Calu3 (cell line): ENCODE measurements at regions not wholly inside any gene's neighbourhood (a gene's known extent, or its start where the extent isn't known, plus 50 kb on each side); places are given as distances from the start of the nearest gene placed in this dataset.

Experiments
- BruUV-seq: library from RNA; stranded (reverse); fragments of 400-500 nt; replicated peaks from 2 replicates; lab custom pipeline; 2021; lab: Mats Ljungman, UMichigan
- CTCF ChIA-PET: fragments of 300-600 bp; sonication (Branson Sonifier 250); formaldehyde crosslinking; loops from one replicate; lab custom pipeline; 2022; ENCODE audit warnings: antibody characterized with exemption; lab: Charles Lee
- DNase-seq: peaks from one replicate; pipeline ENCODE4 v3.0.0; 2022
- H3K27ac Mint-ChIP-seq: one replicate; pipeline ENCODE4 v1.8.0; 2022; ENCODE audit warnings: mixed read lengths; ENCODE audit not compliant: unreplicated experiment
- H3K27me3 Mint-ChIP-seq: one replicate; pipeline ENCODE4 v1.8.0; 2022; ENCODE audit warnings: mixed read lengths; ENCODE audit not compliant: unreplicated experiment
- H3K36me3 Mint-ChIP-seq: one replicate; pipeline ENCODE4 v1.8.0; 2022; ENCODE audit warnings: mild to moderate bottlenecking, moderate library complexity, mixed read lengths; ENCODE audit not compliant: insufficient read depth, unreplicated experiment
- H3K4me1 Mint-ChIP-seq: one replicate; pipeline ENCODE4 v1.8.0; 2022; ENCODE audit warnings: mild to moderate bottlenecking, low read depth, mixed read lengths; ENCODE audit not compliant: unreplicated experiment
- H3K4me3 Mint-ChIP-seq: one replicate; pipeline ENCODE4 v1.8.0; 2022; ENCODE audit warnings: mild to moderate bottlenecking, low read depth, moderate library complexity, mixed read lengths; ENCODE audit not compliant: unreplicated experiment
- H3K9me3 Mint-ChIP-seq: one replicate; pipeline ENCODE4 v1.8.0; 2022; ENCODE audit warnings: low read depth, mixed read lengths; ENCODE audit not compliant: unreplicated experiment
- intact Hi-C: fragments of 100-400 bp; cut with micrococcal nuclease; formaldehyde crosslinking; loops from one replicate; pipeline ENCODE4 v1.10.0; 2022; ENCODE audit not compliant: unreplicated experiment
- TF ChIP-seq, protein P1 (sequence below): fragments of 200-600 bp; IDR thresholded peaks from one replicate; pipeline ENCODE4 v1.8.0; 2022; ENCODE audit warnings: antibody characterized with exemption; ENCODE audit not compliant: unreplicated experiment

DNA sequence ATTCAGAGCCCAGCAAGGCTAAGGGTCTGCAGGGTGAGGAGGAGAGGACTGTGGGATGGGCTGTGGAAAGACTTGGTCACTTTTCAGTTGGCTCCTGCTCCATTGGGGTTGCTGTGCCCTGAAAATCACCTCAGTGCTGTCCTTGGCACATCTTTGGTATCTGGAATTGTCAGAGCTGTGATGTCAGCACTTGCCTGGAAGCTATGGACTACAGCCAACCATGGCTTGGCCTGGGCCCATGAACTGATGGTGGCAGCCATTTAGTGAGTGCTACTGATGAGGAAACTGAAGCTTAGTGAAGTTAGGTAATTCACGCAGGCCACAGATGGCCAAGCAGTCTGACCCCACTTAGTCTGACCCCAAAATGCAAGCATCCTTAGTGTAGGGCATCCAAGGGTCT is 121.8 kb upstream of the SERPINE2 start:
- H3K4me1 Mint-ChIP-seq: peaks cover 33% of the 10 kb centered on the region
- no peak overlapping the region for H3K27ac Mint-ChIP-seq
- BruUV-seq: no TSS peak
- intact Hi-C loops: no loop called here
- H3K9me3 Mint-ChIP-seq: no peaks in the 10 kb centered on the region
- TF ChIP-seq, protein P1, sequence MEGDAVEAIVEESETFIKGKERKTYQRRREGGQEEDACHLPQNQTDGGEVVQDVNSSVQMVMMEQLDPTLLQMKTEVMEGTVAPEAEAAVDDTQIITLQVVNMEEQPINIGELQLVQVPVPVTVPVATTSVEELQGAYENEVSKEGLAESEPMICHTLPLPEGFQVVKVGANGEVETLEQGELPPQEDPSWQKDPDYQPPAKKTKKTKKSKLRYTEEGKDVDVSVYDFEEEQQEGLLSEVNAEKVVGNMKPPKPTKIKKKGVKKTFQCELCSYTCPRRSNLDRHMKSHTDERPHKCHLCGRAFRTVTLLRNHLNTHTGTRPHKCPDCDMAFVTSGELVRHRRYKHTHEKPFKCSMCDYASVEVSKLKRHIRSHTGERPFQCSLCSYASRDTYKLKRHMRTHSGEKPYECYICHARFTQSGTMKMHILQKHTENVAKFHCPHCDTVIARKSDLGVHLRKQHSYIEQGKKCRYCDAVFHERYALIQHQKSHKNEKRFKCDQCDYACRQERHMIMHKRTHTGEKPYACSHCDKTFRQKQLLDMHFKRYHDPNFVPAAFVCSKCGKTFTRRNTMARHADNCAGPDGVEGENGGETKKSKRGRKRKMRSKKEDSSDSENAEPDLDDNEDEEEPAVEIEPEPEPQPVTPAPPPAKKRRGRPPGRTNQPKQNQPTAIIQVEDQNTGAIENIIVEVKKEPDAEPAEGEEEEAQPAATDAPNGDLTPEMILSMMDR: no peak
- CTCF ChIA-PET: no interaction called here
- H3K27me3 Mint-ChIP-seq: no peaks in the 10 kb centered on the region
- DNase-seq: no peak
- H3K36me3 Mint-ChIP-seq: no peaks in the 10 kb centered on the region
- no peak overlapping the region for H3K4me3 Mint-ChIP-seq

DNA sequence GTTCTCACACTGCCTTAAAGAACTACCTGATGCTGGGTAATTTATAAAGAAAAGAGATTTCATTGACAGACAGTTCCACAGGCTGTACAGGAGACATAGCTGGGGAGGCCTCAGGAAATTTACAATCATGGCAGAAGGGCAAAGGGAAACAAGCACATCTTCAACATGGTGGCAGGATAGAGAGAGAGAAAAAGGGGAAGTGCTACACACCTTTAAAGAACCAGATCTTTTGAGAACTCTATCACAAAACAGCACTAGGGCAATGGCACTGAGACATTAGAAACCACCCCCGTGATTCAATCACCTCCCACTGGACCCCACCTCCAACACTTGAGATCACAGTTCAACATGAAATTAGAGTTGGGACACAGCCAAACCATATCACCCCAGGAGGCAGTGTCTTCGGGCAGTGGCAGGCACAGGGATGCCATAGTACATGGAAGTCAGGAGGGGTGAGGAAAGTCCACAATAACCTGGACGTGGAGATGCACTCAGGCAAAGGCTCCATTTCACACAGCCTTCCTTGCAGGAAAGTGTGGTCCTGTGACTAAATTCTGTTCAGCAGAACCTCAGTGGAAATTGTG is 120.4 kb upstream of the SERPINE2 start:
- TF ChIP-seq, protein P1: no peak
- intact Hi-C loops: no loop called here
- Mint-ChIP-seq H3K27me3 (no peaks in the 10 kb centered on the region), H3K4me3 (no peak overlapping the region), H3K36me3 (no peaks in the 10 kb centered on the region), H3K9me3 (no peaks in the 10 kb centered on the region), H3K4me1 (peaks cover 29% of the 10 kb centered on the region), H3K27ac (no peak overlapping the region)
- no TSS peak for BruUV-seq
- CTCF ChIA-PET: no interaction called here
- no peak for DNase-seq

DNA sequence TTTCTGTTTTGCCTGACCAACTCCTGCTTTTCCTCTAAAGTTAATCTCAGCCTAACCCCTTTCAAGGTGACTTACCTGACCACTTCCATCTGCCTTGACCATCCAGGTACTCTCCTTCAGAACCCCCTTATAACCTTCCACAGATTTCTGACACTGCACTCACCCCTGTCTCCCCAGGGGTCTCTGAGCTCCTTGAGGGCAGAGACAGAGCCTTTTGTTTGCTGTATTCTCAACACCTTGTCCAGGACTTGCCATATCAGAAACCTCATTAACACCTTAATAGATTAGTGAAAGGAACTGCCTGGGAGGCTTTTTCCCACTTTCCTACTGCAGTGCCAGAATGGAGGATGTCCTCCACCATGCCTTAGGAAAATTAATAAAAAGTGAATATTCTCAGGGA is 119.7 kb upstream of the SERPINE2 start:
- no peak overlapping the region for H3K4me3 Mint-ChIP-seq
- TF ChIP-seq, protein P1: no peak
- CTCF ChIA-PET: no interaction called here
- no peak for DNase-seq
- H3K36me3 Mint-ChIP-seq: no peaks in the 10 kb centered on the region
- H3K27me3 Mint-ChIP-seq: no peaks in the 10 kb centered on the region
- BruUV-seq: no TSS peak
- H3K27ac Mint-ChIP-seq: no peak overlapping the region
- peaks cover 23% of the 10 kb centered on the region for H3K4me1 Mint-ChIP-seq
- H3K9me3 Mint-ChIP-seq: no peaks in the 10 kb centered on the region
- intact Hi-C loops: no loop called here

DNA sequence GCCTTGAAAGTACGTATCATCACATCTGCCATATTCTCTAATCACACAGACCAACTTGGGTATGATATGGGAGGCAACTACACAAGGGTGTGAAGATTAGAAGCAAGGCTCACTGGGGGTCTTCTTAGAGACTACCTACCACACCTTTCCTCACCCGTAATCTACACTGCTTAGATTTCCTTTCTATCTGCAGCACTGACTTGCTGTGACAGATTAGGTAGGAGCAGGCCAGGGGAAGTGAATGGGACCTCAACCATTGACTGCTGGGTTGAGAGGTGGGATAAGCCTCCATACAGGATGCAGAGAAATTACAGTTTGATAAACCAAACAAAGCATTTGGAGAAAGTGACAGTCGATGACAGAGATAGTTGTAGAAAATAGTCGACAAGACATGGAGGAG is 119.0 kb upstream of the SERPINE2 start:
- intact Hi-C loops: no loop called here
- CTCF ChIA-PET: interaction anchor here (0.6 kb wide), 1 partner anchor 26 kb away, joined by 3 read pairs; no protein-coding TSS in a partner anchor
- Mint-ChIP-seq H3K36me3 (no peaks in the 10 kb centered on the region), H3K27me3 (no peaks in the 10 kb centered on the region), H3K9me3 (no peaks in the 10 kb centered on the region), H3K4me3 (no peak overlapping the region), H3K4me1 (peaks cover 15% of the 10 kb centered on the region), H3K27ac (no peak overlapping the region)
- TF ChIP-seq, protein P1: no peak
- BruUV-seq: no TSS peak
- no peak for DNase-seq
